Peyer's patch (tissue), 4 donors: ENCODE measurements at regions not wholly inside any gene's neighbourhood (a gene's known extent, or its start where the extent isn't known, plus 50 kb on each side); places are given as distances from the start of the nearest gene placed in this dataset.

ENCODE experiments used
- DNase-seq, 3 donors: peaks; one replicate each; pipeline ENCODE4 v3.0.0-alpha.2; 2017 to 2019
- H3K27ac ChIP-seq, 4 donors: fragments of 200-600 bp; sonication (generic); one replicate each; pipeline ENCODE4 v1.5.1; 2016 to 2019
- H3K27me3 ChIP-seq, 2 donors: fragments of 200-600 bp; sonication (generic); one replicate each; pipeline ENCODE4 v1.5.1; 2019
- H3K36me3 ChIP-seq, 3 donors: fragments of 200-600 bp; sonication (generic); one replicate each; pipeline ENCODE4 v1.5.1; 2016 to 2019
- H3K4me1 ChIP-seq, 4 donors: fragments of 200-600 bp; sonication (generic); one replicate each; pipeline ENCODE4 v1.5.1; 2016 to 2019
- H3K4me3 ChIP-seq, 4 donors: fragments of 200-600 bp; sonication (generic); 1 replicate in 3 of 4; 2 replicates in 1 of 4; pipeline ENCODE4 v1.5.1; 2016 to 2019; ENCODE audit warnings: mild to moderate bottlenecking in 1 of 4
- H3K9me3 ChIP-seq, 4 donors: fragments of 200-600 bp; sonication (generic); one replicate each; pipeline ENCODE4 v1.5.1; 2016 to 2019; ENCODE audit warnings: mild to moderate bottlenecking in 1 of 4
- CTCF ChIP-seq, 6 experiments: fragments of 450-650 bp in 4 of 6; fragments of 200-600 bp in 2 of 6; sonication (generic) in 1 of 6; IDR thresholded peaks; one replicate each; pipeline ENCODE4 v1.5.1; 2017 to 2019; ENCODE audit warnings: antibody characterized with exemption in 6 of 6, mild to moderate bottlenecking in 3 of 6, moderate library complexity in 1 of 6
- POLR2A ChIP-seq, 2 donors: fragments of 450-650 bp; IDR thresholded peaks; one replicate each; pipeline ENCODE4 v1.5.1; 2017; ENCODE audit warnings: antibody characterized with exemption in 2 of 2, mild to moderate bottlenecking in 2 of 2, moderate library complexity in 2 of 2

GRCh38 chr1:36692465-36693160 lies 209.9 kb upstream of the CSF3R start:
- H3K27me3 ChIP-seq, result no peaks in the 10 kb centered on the region
- H3K36me3 ChIP-seq, result no peaks in the 10 kb centered on the region
- no peaks in the 10 kb centered on the region for H3K4me1 ChIP-seq
- H3K4me3 ChIP-seq, result no peak overlapping the region
- H3K27ac ChIP-seq, result no peak overlapping the region
- no peak for DNase-seq
- no peaks in the 10 kb centered on the region for H3K9me3 ChIP-seq
- TF ChIP-seq CTCF (IDR thresholded peaks at IDR 0.05), result no peak
- TF ChIP-seq POLR2A (IDR thresholded peaks at IDR 0.05), result no peak

- Histone ChIP-seq H3K9me3 (no peaks in the 10 kb centered on the region), H3K4me3 (no peak overlapping the region), H3K27me3 (no peaks in the 10 kb centered on the region), H3K27ac (no peak overlapping the region), H3K36me3 (no peaks in the 10 kb centered on the region), H3K4me1 (no peaks in the 10 kb centered on the region)
- DNase-seq, result no peak
- TF ChIP-seq POLR2A (IDR thresholded peaks at IDR 0.05) (no peak), CTCF (IDR thresholded peaks at IDR 0.05) (no peak)
These were observed 208.7 kb upstream of the CSF3R start for GRCh38 chr1:36691374-36691773.

- no peak for DNase-seq
- H3K27me3 ChIP-seq, result no peaks in the 10 kb centered on the region
- TF ChIP-seq CTCF (IDR thresholded peaks at IDR 0.05) (no peak), POLR2A (IDR thresholded peaks at IDR 0.05) (no peak)
- no peak overlapping the region for H3K4me3 ChIP-seq
- no peak overlapping the region for H3K27ac ChIP-seq
- H3K9me3 ChIP-seq, result no peaks in the 10 kb centered on the region
- no peaks in the 10 kb centered on the region for H3K36me3 ChIP-seq
- no peaks in the 10 kb centered on the region for H3K4me1 ChIP-seq
These were observed 207.3 kb upstream of the CSF3R start for GRCh38 chr1:36689992-36690391.

- TF ChIP-seq CTCF (IDR thresholded peaks at IDR 0.05) (no peak), POLR2A (IDR thresholded peaks at IDR 0.05) (no peak)
- Histone ChIP-seq H3K36me3 (no peaks in the 10 kb centered on the region), H3K27ac (no peak overlapping the region), H3K27me3 (no peaks in the 10 kb centered on the region), H3K9me3 (no peaks in the 10 kb centered on the region), H3K4me3 (no peak overlapping the region), H3K4me1 (no peaks in the 10 kb centered on the region)
- no peak for DNase-seq
These were observed 204.6 kb upstream of the CSF3R start for GRCh38 chr1:36687312-36687711.

GRCh38 chr1:36675931-36676562 lies 193.3 kb upstream of the CSF3R start:
- H3K36me3 ChIP-seq, result no peaks in the 10 kb centered on the region
- no peak overlapping the region for H3K4me3 ChIP-seq
- TF ChIP-seq CTCF (IDR thresholded peaks at IDR 0.05), result no peak
- no peak for TF ChIP-seq POLR2A (IDR thresholded peaks at IDR 0.05)
- H3K4me1 ChIP-seq, result no peaks in the 10 kb centered on the region
- H3K27ac ChIP-seq, result no peak overlapping the region
- H3K9me3 ChIP-seq, result no peaks in the 10 kb centered on the region
- no peaks in the 10 kb centered on the region for H3K27me3 ChIP-seq
- DNase-seq, result no peak
